Liver (tissue), 8 donors: ENCODE measurements at regions not wholly inside any gene's neighbourhood (a gene's known extent, or its start where the extent isn't known, plus 50 kb on each side); places are given as distances from the start of the nearest gene placed in this dataset.

ENCODE experiments used
- DNase-seq: peaks from one replicate; pipeline ENCODE4 v3.0.0-alpha.2; 2017; ENCODE audit warnings: low spot score
- H3K27ac ChIP-seq, 2 donors: one replicate each; pipeline ENCODE4 v1.7.0; 2013; ENCODE audit warnings: inconsistent platforms in 2 of 2, low read length in 2 of 2, control low read depth in 1 of 2, low read depth in 1 of 2, mild to moderate bottlenecking in 1 of 2
- H3K27me3 ChIP-seq, 4 donors: one replicate each; pipeline versions ENCODE4 v1.6.1 to v1.7.0; 2013; ENCODE audit warnings: low read length in 3 of 4, inconsistent platforms in 1 of 4, mild to moderate bottlenecking in 1 of 4, moderate library complexity in 1 of 4; ENCODE audit not compliant: control insufficient read depth in 4 of 4, insufficient read depth in 4 of 4
- H3K36me3 ChIP-seq, 4 donors: one replicate each; pipeline versions ENCODE4 v1.6.1 to v1.7.0; 2013; ENCODE audit warnings: low read length in 3 of 4, mild to moderate bottlenecking in 3 of 4, low read depth in 1 of 4, moderate library complexity in 1 of 4; ENCODE audit not compliant: control insufficient read depth in 4 of 4, insufficient read depth in 3 of 4
- H3K4me1 ChIP-seq, 4 donors: one replicate each; pipeline versions ENCODE4 v1.6.1 to v1.7.0; 2013; ENCODE audit warnings: low read length in 3 of 4, mild to moderate bottlenecking in 3 of 4, moderate library complexity in 1 of 4; ENCODE audit not compliant: control insufficient read depth in 4 of 4, insufficient read depth in 4 of 4
- H3K4me3 ChIP-seq, 3 donors: one replicate each; pipeline versions ENCODE4 v1.6.1 to v1.7.0; 2013; ENCODE audit warnings: low read length in 3 of 3, control low read depth in 1 of 3, low read depth in 1 of 3, mild to moderate bottlenecking in 1 of 3
- H3K9ac ChIP-seq, 2 donors: one replicate each; pipeline ENCODE4 v1.7.0; 2013; ENCODE audit warnings: low read length in 2 of 2, mild to moderate bottlenecking in 2 of 2, moderate library complexity in 2 of 2, control low read depth in 1 of 2, low read depth in 1 of 2
- H3K9me3 ChIP-seq, 4 donors: one replicate each; pipeline versions ENCODE4 v1.6.1 to v1.7.0; 2013; ENCODE audit warnings: low read length in 3 of 4; ENCODE audit not compliant: control insufficient read depth in 4 of 4
- FOXA1 ChIP-seq: IDR thresholded peaks from 2 replicates; pipeline ENCODE4 v1.6.1; 2016; ENCODE audit warnings: antibody characterized with exemption
- GABPA ChIP-seq, 2 donors: IDR thresholded peaks in 1 of 2; conservative IDR thresholded peaks in 1 of 2; 2 replicates each; pipeline ENCODE4 v1.6.1; 2016; ENCODE audit warnings: antibody characterized with exemption in 2 of 2, mild to moderate bottlenecking in 1 of 2, moderate library complexity in 1 of 2
- HNF4A ChIP-seq, 2 donors: conservative IDR thresholded peaks; 2 replicates each; pipeline ENCODE4 v1.6.1; 2016; ENCODE audit warnings: antibody characterized with exemption in 2 of 2, mild to moderate bottlenecking in 2 of 2
- HNF4G ChIP-seq: IDR thresholded peaks from 2 replicates; pipeline ENCODE4 v1.6.1; 2016; ENCODE audit warnings: antibody characterized with exemption
- JUND ChIP-seq, 2 donors: IDR thresholded peaks; 2 replicates each; pipeline ENCODE4 v1.6.1; 2016; ENCODE audit warnings: antibody characterized with exemption in 2 of 2
- NR2F2 ChIP-seq: IDR thresholded peaks from 2 replicates; pipeline ENCODE4 v1.6.1; 2016; ENCODE audit warnings: antibody characterized with exemption
- RAD21 ChIP-seq, 2 donors: IDR thresholded peaks; 2 replicates each; pipeline ENCODE4 v1.6.1; 2016; ENCODE audit warnings: antibody characterized with exemption in 2 of 2, mild to moderate bottlenecking in 2 of 2
- SP1 ChIP-seq: IDR thresholded peaks from 2 replicates; pipeline ENCODE4 v1.6.1; 2018; ENCODE audit warnings: antibody characterized with exemption, mild to moderate bottlenecking
- TAF1 ChIP-seq: conservative IDR thresholded peaks from 2 replicates; pipeline ENCODE4 v1.6.1; 2016; ENCODE audit warnings: antibody characterized with exemption, mild to moderate bottlenecking
- YY1 ChIP-seq: IDR thresholded peaks from 2 replicates; pipeline ENCODE4 v1.6.1; 2016; ENCODE audit warnings: antibody characterized with exemption, mild to moderate bottlenecking
- WGBS: extraction: QIAGEN DNeasy Blood & Tissue Kit; methylation state at CpG from one replicate; pipeline ENCODE4 v1.1.7; 2013; 5-methylcytosine and 5-hydroxymethylcytosine counted together
- TF ChIP-seq, protein P1 (sequence below): IDR thresholded peaks from 2 replicates; pipeline ENCODE4 v1.6.1; 2016; ENCODE audit warnings: antibody characterized with exemption
- TF ChIP-seq, protein P2 (sequence below): fragments of 150-350 bp; IDR thresholded peaks from 2 replicates; pipeline ENCODE4 v1.5.1; 2017; ENCODE audit warnings: improper control_type of control experiment, low read depth, low read length; ENCODE audit not compliant: missing input control
- TF ChIP-seq, protein P3 (sequence below): IDR thresholded peaks from 2 replicates; pipeline ENCODE4 v1.6.1; 2016; ENCODE audit warnings: antibody characterized with exemption
- TF ChIP-seq, protein P4 (sequence below): IDR thresholded peaks from 2 replicates; pipeline ENCODE4 v1.6.1; 2016; ENCODE audit warnings: antibody characterized with exemption
- TF ChIP-seq, protein P5 (sequence below): IDR thresholded peaks from 2 replicates; pipeline ENCODE4 v1.6.1; 2016; ENCODE audit warnings: antibody characterized with exemption, mild to moderate bottlenecking
- donor health status: healthy.
- donor health status: healthy.
- donor health status: healthy.
- donor health status: healthy.
- donor health status: healthy.

DNA sequence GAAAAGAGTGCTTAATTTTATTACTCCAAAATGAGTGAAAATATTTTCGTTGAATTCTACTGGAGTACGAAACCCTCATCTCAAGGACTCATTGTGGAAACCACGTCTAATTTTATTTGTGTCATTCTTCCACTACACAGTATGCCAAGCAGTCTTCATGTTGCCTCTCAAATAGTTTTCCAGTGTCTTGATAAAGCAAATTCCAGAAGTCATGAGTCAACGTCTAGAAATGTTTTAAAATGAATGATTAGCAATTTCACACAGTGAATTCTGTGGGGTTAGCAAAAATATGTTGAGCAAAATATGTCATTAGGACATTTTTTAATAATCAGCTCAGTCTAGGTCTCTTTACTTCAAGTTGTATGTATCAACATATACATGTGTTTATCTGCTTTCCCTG is 865.5 kb downstream of the DSC3 start (continued):
- no peak for TF ChIP-seq SP1

DNA sequence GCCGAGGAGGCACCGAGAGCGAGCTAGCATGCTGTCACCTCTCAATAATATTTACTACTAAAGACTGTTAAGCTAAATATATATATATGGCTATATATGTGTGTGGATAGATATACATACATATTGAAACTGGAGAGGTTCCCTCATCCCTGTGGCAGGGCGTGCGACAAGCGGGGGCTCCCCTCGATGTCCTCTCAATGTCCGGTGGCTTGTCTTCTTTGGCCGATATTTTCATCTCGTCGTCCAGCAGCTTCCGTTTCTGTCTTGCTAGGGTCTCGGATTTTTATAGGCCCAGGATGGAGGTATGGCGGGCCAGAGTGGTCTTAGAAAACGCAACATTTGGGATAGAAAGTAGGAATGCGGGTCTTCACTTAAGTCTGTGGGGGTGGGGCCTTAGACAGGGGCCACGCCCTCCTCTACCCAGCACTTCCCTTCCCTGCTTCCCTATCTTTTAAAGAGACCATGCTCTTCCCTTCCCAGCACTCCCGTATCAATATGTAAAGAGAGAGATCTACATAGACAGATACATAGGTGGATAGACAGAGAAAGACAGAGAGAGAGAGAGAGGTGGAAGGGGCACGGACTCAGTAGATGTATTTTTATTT is 866.8 kb downstream of the DSC3 start:
- no peak for TF ChIP-seq FOXA1
- TF ChIP-seq, protein P1, sequence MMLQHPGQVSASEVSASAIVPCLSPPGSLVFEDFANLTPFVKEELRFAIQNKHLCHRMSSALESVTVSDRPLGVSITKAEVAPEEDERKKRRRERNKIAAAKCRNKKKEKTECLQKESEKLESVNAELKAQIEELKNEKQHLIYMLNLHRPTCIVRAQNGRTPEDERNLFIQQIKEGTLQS, result no peak
- TF ChIP-seq, protein P2, sequence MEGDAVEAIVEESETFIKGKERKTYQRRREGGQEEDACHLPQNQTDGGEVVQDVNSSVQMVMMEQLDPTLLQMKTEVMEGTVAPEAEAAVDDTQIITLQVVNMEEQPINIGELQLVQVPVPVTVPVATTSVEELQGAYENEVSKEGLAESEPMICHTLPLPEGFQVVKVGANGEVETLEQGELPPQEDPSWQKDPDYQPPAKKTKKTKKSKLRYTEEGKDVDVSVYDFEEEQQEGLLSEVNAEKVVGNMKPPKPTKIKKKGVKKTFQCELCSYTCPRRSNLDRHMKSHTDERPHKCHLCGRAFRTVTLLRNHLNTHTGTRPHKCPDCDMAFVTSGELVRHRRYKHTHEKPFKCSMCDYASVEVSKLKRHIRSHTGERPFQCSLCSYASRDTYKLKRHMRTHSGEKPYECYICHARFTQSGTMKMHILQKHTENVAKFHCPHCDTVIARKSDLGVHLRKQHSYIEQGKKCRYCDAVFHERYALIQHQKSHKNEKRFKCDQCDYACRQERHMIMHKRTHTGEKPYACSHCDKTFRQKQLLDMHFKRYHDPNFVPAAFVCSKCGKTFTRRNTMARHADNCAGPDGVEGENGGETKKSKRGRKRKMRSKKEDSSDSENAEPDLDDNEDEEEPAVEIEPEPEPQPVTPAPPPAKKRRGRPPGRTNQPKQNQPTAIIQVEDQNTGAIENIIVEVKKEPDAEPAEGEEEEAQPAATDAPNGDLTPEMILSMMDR, result no peak
- no peak for TF ChIP-seq HNF4G
- no peak for TF ChIP-seq NR2F2
- TF ChIP-seq, protein P3, sequence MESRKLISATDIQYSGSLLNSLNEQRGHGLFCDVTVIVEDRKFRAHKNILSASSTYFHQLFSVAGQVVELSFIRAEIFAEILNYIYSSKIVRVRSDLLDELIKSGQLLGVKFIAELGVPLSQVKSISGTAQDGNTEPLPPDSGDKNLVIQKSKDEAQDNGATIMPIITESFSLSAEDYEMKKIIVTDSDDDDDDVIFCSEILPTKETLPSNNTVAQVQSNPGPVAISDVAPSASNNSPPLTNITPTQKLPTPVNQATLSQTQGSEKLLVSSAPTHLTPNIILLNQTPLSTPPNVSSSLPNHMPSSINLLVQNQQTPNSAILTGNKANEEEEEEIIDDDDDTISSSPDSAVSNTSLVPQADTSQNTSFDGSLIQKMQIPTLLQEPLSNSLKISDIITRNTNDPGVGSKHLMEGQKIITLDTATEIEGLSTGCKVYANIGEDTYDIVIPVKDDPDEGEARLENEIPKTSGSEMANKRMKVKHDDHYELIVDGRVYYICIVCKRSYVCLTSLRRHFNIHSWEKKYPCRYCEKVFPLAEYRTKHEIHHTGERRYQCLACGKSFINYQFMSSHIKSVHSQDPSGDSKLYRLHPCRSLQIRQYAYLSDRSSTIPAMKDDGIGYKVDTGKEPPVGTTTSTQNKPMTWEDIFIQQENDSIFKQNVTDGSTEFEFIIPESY, result no peak
- TF ChIP-seq YY1, result no peak
- no peak for TF ChIP-seq RAD21 (IDR thresholded peaks at IDR 0.05)
- no peak for DNase-seq
- Histone ChIP-seq H3K36me3 (no peaks in the 10 kb centered on the region), H3K9ac (no peak overlapping the region), H3K4me3 (no peak overlapping the region), H3K27ac (no peak overlapping the region), H3K27me3 (no peaks in the 10 kb centered on the region), H3K9me3 (peaks cover 0 to 2% (median 0%) of the 10 kb centered on the region in 4 donors), H3K4me1 (no peaks in the 10 kb centered on the region)
- 92% methylated on average over 19 of the region's 19 CpGs for WGBS

DNA sequence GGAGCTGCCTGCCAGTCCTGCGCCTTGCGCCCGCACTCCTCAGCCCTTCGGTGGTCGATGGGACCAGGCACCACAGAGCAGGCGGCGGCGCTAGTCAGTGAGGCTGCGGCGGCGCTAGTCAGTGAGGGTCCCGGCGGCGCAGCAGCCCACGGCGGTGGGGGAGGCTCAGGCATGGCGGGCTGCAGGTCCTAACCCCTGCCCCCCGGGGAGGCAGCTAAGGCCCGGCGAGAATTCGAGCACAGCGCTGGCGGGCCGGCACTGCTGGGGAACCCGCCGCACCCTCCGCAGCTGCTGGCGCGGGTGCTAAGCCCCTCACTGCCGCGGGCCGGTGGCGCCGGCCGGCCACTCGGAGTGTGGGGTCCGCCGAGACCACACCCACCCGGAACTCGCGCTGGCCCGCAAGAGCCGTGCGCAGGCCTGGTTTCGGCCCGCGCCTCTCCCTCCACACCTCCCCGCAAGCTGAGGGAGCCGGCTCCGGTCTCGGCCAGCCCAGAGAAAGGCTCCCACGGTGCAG is 867.4 kb downstream of the DSC3 start:
- peaks cover 0 to 2% (median 0%) of the 10 kb centered on the region in 4 donors for H3K9me3 ChIP-seq
- H3K36me3 ChIP-seq, result no peaks in the 10 kb centered on the region
- no peaks in the 10 kb centered on the region for H3K4me1 ChIP-seq
- no peak overlapping the region for H3K9ac ChIP-seq
- no peak overlapping the region for H3K4me3 ChIP-seq
- TF ChIP-seq GABPA (IDR thresholded peaks at IDR 0.05 in 1 of 2, conservative IDR thresholded peaks at IDR 0.05 in 1 of 2), result no peak
- H3K27ac ChIP-seq, result no peak overlapping the region
- H3K27me3 ChIP-seq, result no peaks in the 10 kb centered on the region
- no peak for DNase-seq
- WGBS, result 92% methylated on average over 52 of the region's 52 CpGs

DNA sequence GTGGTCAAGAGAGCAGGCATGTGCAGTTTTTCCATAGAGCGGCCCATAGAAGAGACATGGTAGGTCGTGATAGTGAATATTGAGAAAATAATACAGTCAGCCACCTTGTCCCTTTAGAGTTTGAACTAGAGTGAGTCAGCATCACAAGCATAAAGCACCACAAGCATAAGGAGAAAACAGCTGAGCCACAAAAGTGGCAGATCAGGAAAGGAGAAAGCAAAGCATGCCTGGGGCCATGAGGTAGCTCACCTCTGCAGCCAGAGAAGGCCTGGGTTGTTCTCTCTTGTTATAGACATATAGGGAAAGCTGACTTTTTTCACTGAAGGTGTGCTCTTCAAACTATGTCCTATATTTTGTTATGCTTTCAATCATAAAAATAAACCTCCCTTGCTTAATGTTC is 879.0 kb downstream of the DSC3 start:
- no peak for DNase-seq
- Histone ChIP-seq H3K27me3 (peaks cover 0 to 3% (median 0%) of the 10 kb centered on the region in 4 donors), H3K9me3 (peaks cover 0 to 3% (median under 1%) of the 10 kb centered on the region in 4 donors), H3K27ac (no peak overlapping the region), H3K9ac (no peak overlapping the region), H3K4me1 (no peaks in the 10 kb centered on the region), H3K4me3 (no peak overlapping the region), H3K36me3 (no peaks in the 10 kb centered on the region)
- WGBS, result 88% methylated on average over 2 of the region's 2 CpGs
- TF ChIP-seq GABPA (IDR thresholded peaks at IDR 0.05 in 1 of 2, conservative IDR thresholded peaks at IDR 0.05 in 1 of 2) (no peak), RAD21 (IDR thresholded peaks at IDR 0.05) (no peak), HNF4G (no peak), NR2F2 (no peak), TAF1 (no peak), YY1 (no peak), SP1 (no peak), HNF4A (conservative IDR thresholded peaks at IDR 0.05) (no peak), JUND (IDR thresholded peaks at IDR 0.05) (no peak)
- TF ChIP-seq, protein P4, sequence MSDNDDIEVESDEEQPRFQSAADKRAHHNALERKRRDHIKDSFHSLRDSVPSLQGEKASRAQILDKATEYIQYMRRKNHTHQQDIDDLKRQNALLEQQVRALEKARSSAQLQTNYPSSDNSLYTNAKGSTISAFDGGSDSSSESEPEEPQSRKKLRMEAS, result no peak
- TF ChIP-seq, protein P5, sequence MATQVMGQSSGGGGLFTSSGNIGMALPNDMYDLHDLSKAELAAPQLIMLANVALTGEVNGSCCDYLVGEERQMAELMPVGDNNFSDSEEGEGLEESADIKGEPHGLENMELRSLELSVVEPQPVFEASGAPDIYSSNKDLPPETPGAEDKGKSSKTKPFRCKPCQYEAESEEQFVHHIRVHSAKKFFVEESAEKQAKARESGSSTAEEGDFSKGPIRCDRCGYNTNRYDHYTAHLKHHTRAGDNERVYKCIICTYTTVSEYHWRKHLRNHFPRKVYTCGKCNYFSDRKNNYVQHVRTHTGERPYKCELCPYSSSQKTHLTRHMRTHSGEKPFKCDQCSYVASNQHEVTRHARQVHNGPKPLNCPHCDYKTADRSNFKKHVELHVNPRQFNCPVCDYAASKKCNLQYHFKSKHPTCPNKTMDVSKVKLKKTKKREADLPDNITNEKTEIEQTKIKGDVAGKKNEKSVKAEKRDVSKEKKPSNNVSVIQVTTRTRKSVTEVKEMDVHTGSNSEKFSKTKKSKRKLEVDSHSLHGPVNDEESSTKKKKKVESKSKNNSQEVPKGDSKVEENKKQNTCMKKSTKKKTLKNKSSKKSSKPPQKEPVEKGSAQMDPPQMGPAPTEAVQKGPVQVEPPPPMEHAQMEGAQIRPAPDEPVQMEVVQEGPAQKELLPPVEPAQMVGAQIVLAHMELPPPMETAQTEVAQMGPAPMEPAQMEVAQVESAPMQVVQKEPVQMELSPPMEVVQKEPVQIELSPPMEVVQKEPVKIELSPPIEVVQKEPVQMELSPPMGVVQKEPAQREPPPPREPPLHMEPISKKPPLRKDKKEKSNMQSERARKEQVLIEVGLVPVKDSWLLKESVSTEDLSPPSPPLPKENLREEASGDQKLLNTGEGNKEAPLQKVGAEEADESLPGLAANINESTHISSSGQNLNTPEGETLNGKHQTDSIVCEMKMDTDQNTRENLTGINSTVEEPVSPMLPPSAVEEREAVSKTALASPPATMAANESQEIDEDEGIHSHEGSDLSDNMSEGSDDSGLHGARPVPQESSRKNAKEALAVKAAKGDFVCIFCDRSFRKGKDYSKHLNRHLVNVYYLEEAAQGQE, result no peak
- TF ChIP-seq, protein P3, result no peak
